ENCODE measurements at regions not wholly inside any gene's neighbourhood (a gene's known extent, or its start where the extent isn't known, plus 50 kb on each side); places are given as distances from the start of the nearest gene placed in this dataset.

DNA sequence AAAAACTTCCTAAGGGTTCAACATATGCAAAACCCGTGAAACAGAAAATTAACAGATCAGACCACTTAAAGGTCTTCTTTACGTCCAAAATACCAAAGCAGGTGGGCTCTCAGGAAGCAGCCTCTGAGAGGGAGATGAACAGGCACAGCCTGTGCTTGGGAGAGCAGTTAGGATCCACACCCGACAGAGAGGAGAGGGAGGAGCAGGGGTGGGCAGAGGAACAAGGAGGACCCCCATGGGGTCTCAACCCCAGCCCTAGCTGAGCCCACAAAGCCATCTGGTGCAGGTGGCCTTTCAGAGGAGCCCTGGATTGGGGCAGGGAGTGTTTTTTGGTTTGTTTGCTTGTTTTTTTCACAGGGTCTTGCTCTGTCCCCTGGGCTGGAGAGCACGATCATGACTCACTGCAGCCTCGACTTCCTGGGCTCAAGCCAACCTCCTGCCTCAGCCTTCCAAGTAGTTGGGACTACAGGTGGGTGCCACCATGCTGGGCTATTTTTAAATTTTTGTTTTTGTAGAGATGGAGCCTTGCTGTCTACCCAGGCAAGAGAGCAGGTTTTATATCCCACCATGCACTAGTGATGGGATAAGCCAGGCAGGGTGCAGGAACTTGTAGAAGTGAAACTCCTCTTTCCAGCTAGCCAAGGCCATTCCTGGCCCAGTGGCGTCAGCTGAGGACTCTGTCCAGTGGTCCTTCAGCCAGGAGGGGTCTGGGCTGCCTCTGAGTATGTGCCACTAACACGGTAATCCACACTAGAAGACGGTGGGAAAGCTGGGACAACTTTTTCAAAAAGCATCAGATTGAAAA lies 154.1 kb upstream of the HDAC4 start:
- TF ChIP-seq, protein P1, sequence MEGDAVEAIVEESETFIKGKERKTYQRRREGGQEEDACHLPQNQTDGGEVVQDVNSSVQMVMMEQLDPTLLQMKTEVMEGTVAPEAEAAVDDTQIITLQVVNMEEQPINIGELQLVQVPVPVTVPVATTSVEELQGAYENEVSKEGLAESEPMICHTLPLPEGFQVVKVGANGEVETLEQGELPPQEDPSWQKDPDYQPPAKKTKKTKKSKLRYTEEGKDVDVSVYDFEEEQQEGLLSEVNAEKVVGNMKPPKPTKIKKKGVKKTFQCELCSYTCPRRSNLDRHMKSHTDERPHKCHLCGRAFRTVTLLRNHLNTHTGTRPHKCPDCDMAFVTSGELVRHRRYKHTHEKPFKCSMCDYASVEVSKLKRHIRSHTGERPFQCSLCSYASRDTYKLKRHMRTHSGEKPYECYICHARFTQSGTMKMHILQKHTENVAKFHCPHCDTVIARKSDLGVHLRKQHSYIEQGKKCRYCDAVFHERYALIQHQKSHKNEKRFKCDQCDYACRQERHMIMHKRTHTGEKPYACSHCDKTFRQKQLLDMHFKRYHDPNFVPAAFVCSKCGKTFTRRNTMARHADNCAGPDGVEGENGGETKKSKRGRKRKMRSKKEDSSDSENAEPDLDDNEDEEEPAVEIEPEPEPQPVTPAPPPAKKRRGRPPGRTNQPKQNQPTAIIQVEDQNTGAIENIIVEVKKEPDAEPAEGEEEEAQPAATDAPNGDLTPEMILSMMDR (IDR thresholded peaks at IDR 0.05) = no peak
- no peak for TF ChIP-seq POLR2A (IDR thresholded peaks at IDR 0.05)
